ENCODE measurements at regions not wholly inside any gene's neighbourhood (a gene's known extent, or its start where the extent isn't known, plus 50 kb on each side); places are given as distances from the start of the nearest gene placed in this dataset.

DNA sequence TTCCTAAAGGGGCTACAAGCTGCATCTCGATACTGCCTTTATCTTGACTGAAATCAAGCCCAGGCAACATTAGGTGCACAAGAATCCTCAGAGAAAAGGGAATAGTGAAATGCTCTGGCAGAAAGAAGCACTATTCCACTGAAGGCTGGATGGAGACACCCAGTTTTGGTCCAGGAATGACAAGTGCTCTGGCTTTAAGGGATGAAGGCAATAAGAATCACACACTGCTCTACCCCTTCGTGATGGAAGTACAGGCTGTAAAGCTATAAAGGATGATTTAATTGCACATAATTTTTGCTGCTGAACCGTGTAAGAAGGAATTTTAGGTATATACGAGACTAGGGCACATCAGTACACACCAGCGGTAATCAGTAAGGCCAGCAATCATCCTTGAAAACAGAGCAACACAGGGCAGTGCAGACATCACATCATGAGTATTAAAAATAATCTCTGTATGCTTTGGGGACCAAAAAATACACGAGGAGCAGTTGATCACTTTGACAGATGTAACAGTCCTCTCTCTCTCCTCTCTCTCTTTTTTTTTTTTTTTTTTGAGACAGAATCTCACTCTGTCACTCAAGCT lies 414.6 kb upstream of the TBL1XR1 start:
- ChIA-PET CTCF (no interaction called here), POLR2A (ENCODE audit: low non-redundant PET) (no interaction called here)
- Histone ChIP-seq H3K4me3 (ENCODE audit: low read depth, low read length, poor library complexity, severe bottlenecking) (no peak overlapping the region), H3K9me3 (ENCODE audit: low read depth, low read length, poor library complexity, severe bottlenecking) (no peaks in the 10 kb centered on the region), H3K27me3 (replicated peaks; ENCODE audit: insufficient read depth, low read depth, low read length, poor library complexity) (no peaks in the 10 kb centered on the region), H3K4me1 (ENCODE audit: insufficient read depth, low read length, poor library complexity, severe bottlenecking) (peaks cover 15% of the 10 kb centered on the region), H3K27ac (ENCODE audit: low read depth, low read length, poor library complexity, severe bottlenecking) (no peak overlapping the region), H3K36me3 (ENCODE audit: insufficient read depth, low read length, poor library complexity, severe bottlenecking) (no peaks in the 10 kb centered on the region)
- intact Hi-C loops (cut with micrococcal nuclease; ENCODE audit: unreplicated experiment), result no loop called here
- TF ChIP-seq, protein P1, sequence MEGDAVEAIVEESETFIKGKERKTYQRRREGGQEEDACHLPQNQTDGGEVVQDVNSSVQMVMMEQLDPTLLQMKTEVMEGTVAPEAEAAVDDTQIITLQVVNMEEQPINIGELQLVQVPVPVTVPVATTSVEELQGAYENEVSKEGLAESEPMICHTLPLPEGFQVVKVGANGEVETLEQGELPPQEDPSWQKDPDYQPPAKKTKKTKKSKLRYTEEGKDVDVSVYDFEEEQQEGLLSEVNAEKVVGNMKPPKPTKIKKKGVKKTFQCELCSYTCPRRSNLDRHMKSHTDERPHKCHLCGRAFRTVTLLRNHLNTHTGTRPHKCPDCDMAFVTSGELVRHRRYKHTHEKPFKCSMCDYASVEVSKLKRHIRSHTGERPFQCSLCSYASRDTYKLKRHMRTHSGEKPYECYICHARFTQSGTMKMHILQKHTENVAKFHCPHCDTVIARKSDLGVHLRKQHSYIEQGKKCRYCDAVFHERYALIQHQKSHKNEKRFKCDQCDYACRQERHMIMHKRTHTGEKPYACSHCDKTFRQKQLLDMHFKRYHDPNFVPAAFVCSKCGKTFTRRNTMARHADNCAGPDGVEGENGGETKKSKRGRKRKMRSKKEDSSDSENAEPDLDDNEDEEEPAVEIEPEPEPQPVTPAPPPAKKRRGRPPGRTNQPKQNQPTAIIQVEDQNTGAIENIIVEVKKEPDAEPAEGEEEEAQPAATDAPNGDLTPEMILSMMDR (conservative IDR thresholded peaks at IDR 0.05; ENCODE audit: low read depth, low read length), result no peak
- DNase-seq (ENCODE audit: low spot score), result no peak
- no TSS peak for BruUV-seq (replicated peaks)

DNA sequence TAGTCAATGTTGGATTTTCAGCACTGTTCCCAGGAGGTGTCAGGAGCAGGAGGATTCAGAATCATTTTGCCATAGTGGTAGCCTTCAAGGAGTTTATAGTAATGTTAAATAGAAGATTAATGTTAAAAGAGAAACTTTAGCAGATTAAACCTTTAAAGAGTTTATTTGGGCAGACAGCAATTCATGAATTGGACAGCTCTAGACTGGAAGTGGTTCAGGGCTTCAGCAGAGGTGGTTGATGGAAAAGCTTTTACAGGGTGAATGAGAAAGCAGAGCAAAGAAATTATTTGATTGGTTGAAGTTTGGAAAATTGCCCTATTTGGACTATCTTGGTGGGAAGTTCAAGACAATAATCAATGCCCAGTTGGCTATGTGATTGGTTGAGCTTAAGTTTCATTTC lies 416.6 kb upstream of the TBL1XR1 start:
- TF ChIP-seq, protein P1 (conservative IDR thresholded peaks at IDR 0.05; ENCODE audit: low read depth, low read length), result no peak
- no peak for TF ChIP-seq EZH2 (IDR thresholded peaks at IDR 0.05; ENCODE audit: borderline replicate concordance, low read depth, low read length, poor library complexity, severe bottlenecking)
- peaks cover 21% of the 10 kb centered on the region for H3K4me1 ChIP-seq (ENCODE audit: insufficient read depth, low read length, poor library complexity, severe bottlenecking)
- no TSS peak for BruUV-seq (replicated peaks)
- H3K27ac ChIP-seq (ENCODE audit: low read depth, low read length, poor library complexity, severe bottlenecking), result no peak overlapping the region
- ChIA-PET POLR2A (ENCODE audit: low non-redundant PET) (no interaction called here), CTCF (no interaction called here)
- no peak for DNase-seq (ENCODE audit: low spot score)
- intact Hi-C loops (cut with micrococcal nuclease; ENCODE audit: unreplicated experiment), result no loop called here
- H3K4me3 ChIP-seq (ENCODE audit: low read depth, low read length, poor library complexity, severe bottlenecking), result no peak overlapping the region
- H3K9me3 ChIP-seq (ENCODE audit: low read depth, low read length, poor library complexity, severe bottlenecking), result no peaks in the 10 kb centered on the region
- no peaks in the 10 kb centered on the region for H3K27me3 ChIP-seq (replicated peaks; ENCODE audit: insufficient read depth, low read depth, low read length, poor library complexity)
- no peaks in the 10 kb centered on the region for H3K36me3 ChIP-seq (ENCODE audit: insufficient read depth, low read length, poor library complexity, severe bottlenecking)

DNA sequence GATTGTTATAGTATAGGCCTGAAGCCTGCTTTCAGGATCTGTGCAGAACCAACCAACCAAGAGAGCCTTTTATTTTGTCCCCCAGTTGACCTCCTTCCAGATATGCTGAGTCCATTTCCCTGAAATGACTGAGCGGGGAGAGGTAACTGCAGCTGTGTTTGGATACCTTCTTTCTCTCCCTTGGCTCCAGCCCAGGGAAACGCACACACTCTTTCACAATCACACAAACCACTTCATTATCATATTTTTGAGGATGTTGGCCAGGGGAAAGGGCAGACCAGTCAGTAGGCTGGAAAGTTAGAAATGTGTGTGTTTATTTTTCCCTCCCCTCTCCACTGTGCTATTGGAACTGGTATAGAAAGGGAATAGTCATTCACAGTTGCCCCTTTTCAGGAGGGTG lies 417.7 kb upstream of the TBL1XR1 start:
- H3K4me3 ChIP-seq (ENCODE audit: low read depth, low read length, poor library complexity, severe bottlenecking), result no peak overlapping the region
- H3K27me3 ChIP-seq (replicated peaks; ENCODE audit: insufficient read depth, low read depth, low read length, poor library complexity), result no peaks in the 10 kb centered on the region
- H3K9me3 ChIP-seq (ENCODE audit: low read depth, low read length, poor library complexity, severe bottlenecking), result no peaks in the 10 kb centered on the region
- POLR2A ChIA-PET (ENCODE audit: low non-redundant PET), result no interaction called here
- intact Hi-C loops (cut with micrococcal nuclease; ENCODE audit: unreplicated experiment), result no loop called here
- TF ChIP-seq, protein P1 (conservative IDR thresholded peaks at IDR 0.05; ENCODE audit: low read depth, low read length), result no peak
- TF ChIP-seq EZH2 (IDR thresholded peaks at IDR 0.05; ENCODE audit: borderline replicate concordance, low read depth, low read length, poor library complexity, severe bottlenecking), result no peak
- no peak for DNase-seq (ENCODE audit: low spot score)
- BruUV-seq (replicated peaks), result no TSS peak
- H3K36me3 ChIP-seq (ENCODE audit: insufficient read depth, low read length, poor library complexity, severe bottlenecking), result no peaks in the 10 kb centered on the region
- CTCF ChIA-PET, result no interaction called here
- peaks cover 29% of the 10 kb centered on the region for H3K4me1 ChIP-seq (ENCODE audit: insufficient read depth, low read length, poor library complexity, severe bottlenecking)
- H3K27ac ChIP-seq (ENCODE audit: low read depth, low read length, poor library complexity, severe bottlenecking), result no peak overlapping the region

Measured in A673 (cell line).